Neural crest cell (in vitro differentiated cells): ENCODE measurements at regions not wholly inside any gene's neighbourhood (a gene's known extent, or its start where the extent isn't known, plus 50 kb on each side); places are given as distances from the start of the nearest gene placed in this dataset.

ENCODE experiments used
- DNase-seq: peaks from one replicate; pipeline ENCODE4 v3.0.0; 2021; ENCODE audit warnings: low read depth, mixed read lengths, low spot score
- H3K27ac Mint-ChIP-seq: one replicate; pipeline ENCODE4 v1.8.0; 2021; ENCODE audit warnings: mild to moderate bottlenecking, mixed read lengths; ENCODE audit not compliant: unreplicated experiment
- H3K27me3 Mint-ChIP-seq: 2 replicates; pipeline ENCODE4 v1.8.0; 2021; ENCODE audit warnings: low read depth, mild to moderate bottlenecking, mixed read lengths
- H3K36me3 Mint-ChIP-seq: 2 replicates; pipeline ENCODE4 v1.8.0; 2021; ENCODE audit warnings: low read depth, mild to moderate bottlenecking, mixed read lengths
- H3K4me1 Mint-ChIP-seq: 2 replicates; pipeline ENCODE4 v1.8.0; 2021; ENCODE audit warnings: mixed read lengths
- H3K4me3 Mint-ChIP-seq: one replicate; pipeline ENCODE4 v1.8.0; 2021; ENCODE audit warnings: mild to moderate bottlenecking, mixed read lengths
- H3K9me3 Mint-ChIP-seq: 2 replicates; pipeline ENCODE4 v1.8.0; 2021; ENCODE audit warnings: mixed read lengths
- TF ChIP-seq, protein P1 (sequence below): fragments of 200-600 bp; sonication (generic); conservative IDR thresholded peaks from 2 replicates; pipeline ENCODE4 v1.5.0; 2021; ENCODE audit warnings: antibody characterized with exemption, mild to moderate bottlenecking

DNA sequence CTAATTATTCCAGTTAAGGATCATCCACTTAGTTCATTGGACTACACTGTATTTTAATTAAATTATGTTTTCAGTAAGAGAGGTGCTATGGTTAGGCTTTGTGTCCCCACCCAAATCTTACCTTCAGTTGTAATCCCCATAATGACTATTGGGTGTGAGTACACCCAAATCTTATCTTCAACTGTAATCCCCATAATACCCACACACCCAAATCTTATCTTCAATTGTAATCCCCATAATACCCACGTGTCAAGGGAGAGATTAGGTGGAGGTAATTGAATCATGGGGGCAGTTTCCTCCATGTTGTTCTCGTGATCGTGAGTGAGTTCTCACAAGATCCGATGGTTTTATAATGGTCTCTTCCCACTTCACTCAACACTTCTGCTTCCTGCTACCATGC lies 208.0 kb upstream of the PHACTR1 start:
- Mint-ChIP-seq H3K9me3 (peaks cover 7% of the 10 kb centered on the region), H3K4me1 (no peaks in the 10 kb centered on the region), H3K36me3 (no peaks in the 10 kb centered on the region), H3K4me3 (no peak overlapping the region), H3K27me3 (peaks cover 2% of the 10 kb centered on the region), H3K27ac (no peak overlapping the region)
- no peak for DNase-seq
- TF ChIP-seq, protein P1, sequence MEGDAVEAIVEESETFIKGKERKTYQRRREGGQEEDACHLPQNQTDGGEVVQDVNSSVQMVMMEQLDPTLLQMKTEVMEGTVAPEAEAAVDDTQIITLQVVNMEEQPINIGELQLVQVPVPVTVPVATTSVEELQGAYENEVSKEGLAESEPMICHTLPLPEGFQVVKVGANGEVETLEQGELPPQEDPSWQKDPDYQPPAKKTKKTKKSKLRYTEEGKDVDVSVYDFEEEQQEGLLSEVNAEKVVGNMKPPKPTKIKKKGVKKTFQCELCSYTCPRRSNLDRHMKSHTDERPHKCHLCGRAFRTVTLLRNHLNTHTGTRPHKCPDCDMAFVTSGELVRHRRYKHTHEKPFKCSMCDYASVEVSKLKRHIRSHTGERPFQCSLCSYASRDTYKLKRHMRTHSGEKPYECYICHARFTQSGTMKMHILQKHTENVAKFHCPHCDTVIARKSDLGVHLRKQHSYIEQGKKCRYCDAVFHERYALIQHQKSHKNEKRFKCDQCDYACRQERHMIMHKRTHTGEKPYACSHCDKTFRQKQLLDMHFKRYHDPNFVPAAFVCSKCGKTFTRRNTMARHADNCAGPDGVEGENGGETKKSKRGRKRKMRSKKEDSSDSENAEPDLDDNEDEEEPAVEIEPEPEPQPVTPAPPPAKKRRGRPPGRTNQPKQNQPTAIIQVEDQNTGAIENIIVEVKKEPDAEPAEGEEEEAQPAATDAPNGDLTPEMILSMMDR: no peak

DNA sequence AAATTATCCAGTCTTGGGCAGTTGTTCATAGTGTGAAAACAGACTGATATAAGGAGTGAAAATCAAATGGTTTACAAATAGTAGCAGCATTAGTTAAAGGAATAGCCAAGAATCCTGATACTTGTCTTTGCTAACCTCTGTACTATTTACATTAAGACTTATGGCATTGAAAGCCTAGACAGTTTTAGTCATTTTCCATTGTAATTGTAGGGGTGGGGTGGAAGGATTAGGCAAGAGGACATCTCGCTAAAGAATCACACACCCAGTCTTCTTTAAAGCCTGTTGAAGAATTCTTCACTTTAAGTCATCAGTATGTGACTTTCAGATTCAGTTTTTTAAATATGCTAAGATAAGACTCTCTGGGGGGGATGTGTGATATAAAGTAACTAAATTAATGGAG lies 207.5 kb upstream of the PHACTR1 start:
- Mint-ChIP-seq H3K4me1 (no peaks in the 10 kb centered on the region), H3K4me3 (no peak overlapping the region), H3K9me3 (peaks cover 7% of the 10 kb centered on the region), H3K36me3 (no peaks in the 10 kb centered on the region), H3K27ac (no peak overlapping the region), H3K27me3 (peaks cover 2% of the 10 kb centered on the region)
- no peak for DNase-seq
- TF ChIP-seq, protein P1: no peak

DNA sequence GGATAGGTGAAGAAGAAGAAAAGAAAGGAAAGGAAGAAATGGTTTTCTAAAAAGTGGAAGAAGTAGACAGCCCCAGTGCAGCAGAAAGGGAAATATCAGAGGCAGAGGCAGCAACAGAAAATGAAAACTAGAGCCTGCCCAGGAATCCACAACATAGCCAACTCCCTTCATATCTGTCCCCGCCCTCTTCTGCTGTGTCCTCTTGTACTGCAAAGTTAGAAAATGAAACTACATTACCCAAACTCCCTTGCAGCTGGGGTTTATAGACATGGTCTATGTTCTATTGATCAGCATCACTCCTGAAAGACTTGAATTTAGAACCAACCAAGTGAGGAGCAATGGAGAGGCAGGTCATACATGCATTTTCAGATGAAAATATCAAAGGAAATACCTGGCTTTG lies 200.5 kb upstream of the PHACTR1 start:
- Mint-ChIP-seq H3K36me3 (no peaks in the 10 kb centered on the region), H3K4me1 (no peaks in the 10 kb centered on the region), H3K9me3 (no peaks in the 10 kb centered on the region), H3K4me3 (no peak overlapping the region), H3K27ac (no peak overlapping the region), H3K27me3 (peaks cover 2% of the 10 kb centered on the region)
- no peak for DNase-seq
- TF ChIP-seq, protein P1: no peak

DNA sequence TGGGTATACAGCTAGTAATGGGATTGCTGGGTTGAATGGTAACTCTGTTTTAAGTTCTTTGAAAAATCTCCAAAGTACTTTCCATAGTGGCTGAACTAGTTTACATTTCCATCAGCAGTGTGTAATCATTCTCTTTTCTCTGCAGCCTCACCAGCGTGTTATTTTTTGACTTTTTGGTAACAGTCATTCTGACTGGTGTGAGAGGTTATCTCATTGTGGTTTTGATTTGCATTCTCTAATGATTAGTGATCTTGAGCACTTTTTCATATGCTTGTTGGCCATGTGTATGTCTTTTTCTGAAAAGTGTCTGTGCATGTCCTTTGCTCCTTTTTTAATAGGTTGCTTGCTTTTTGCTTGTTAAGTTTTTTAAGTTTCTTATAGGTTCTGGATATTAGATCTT lies 194.2 kb upstream of the PHACTR1 start:
- H3K27ac Mint-ChIP-seq: no peak overlapping the region
- no peak for DNase-seq
- TF ChIP-seq, protein P1: no peak

DNA sequence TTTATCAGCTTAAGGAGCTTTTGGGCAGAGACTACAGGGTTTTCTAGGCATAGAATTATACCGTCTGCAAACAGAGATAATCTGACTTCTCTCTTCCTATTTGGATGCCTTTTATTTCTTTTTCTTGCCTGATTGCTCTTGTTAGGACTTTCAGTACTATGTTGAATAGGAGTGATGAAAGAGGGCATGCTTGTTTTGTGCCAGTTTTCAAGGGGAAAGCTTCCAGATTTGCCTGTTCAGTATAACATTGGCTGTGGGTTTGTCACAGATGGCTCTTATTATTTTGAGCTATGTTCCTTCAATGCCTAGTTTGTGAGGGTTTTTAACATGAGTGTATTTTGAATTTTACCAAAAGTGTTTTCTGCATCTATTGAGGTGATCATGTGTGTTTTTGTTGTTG lies 192.8 kb upstream of the PHACTR1 start:
- no peak overlapping the region for H3K27ac Mint-ChIP-seq
- TF ChIP-seq, protein P1: no peak
- peaks cover 7% of the 10 kb centered on the region for H3K4me1 Mint-ChIP-seq
- no peak for DNase-seq
- no peak overlapping the region for H3K4me3 Mint-ChIP-seq
- H3K9me3 Mint-ChIP-seq: no peaks in the 10 kb centered on the region
- H3K36me3 Mint-ChIP-seq: peaks cover 3% of the 10 kb centered on the region
- no peaks in the 10 kb centered on the region for H3K27me3 Mint-ChIP-seq

More for the DNA sequence above, 194.2 kb upstream of the PHACTR1 start:
- H3K27me3 Mint-ChIP-seq: no peaks in the 10 kb centered on the region
- H3K4me3 Mint-ChIP-seq: no peak overlapping the region
- no peaks in the 10 kb centered on the region for H3K9me3 Mint-ChIP-seq
- peaks cover 3% of the 10 kb centered on the region for H3K36me3 Mint-ChIP-seq
- no peaks in the 10 kb centered on the region for H3K4me1 Mint-ChIP-seq

DNA sequence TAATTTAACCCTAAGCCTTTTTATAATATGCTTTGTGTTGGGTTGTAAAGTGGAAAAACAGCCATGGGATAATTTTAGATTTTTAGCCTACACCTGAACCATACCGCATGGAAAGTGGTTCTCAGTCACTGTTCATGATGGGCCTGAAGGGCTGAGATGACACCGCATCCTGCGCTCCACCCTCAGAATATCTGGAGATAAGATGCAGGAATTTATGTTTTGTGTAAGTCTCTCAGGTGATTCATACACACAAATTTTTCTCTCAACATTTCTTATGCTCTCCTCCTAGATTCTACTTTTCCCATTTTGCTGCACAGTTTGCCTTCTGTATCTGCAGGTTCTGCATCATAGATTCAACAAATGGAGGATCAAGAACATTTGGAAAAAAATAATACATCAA lies 191.3 kb upstream of the PHACTR1 start:
- H3K27me3 Mint-ChIP-seq: no peaks in the 10 kb centered on the region
- no peak overlapping the region for H3K4me3 Mint-ChIP-seq
- TF ChIP-seq, protein P1: no peak
- H3K4me1 Mint-ChIP-seq: peaks cover 12% of the 10 kb centered on the region
- H3K27ac Mint-ChIP-seq: no peak overlapping the region
- no peak for DNase-seq
- no peaks in the 10 kb centered on the region for H3K9me3 Mint-ChIP-seq
- H3K36me3 Mint-ChIP-seq: peaks cover 3% of the 10 kb centered on the region
